Stomach (tissue), 8 donors: ENCODE measurements at regions not wholly inside any gene's neighbourhood (a gene's known extent, or its start where the extent isn't known, plus 50 kb on each side); places are given as distances from the start of the nearest gene placed in this dataset.
A peak's percentile ranks its signal among the peaks of the same experiment; 100 is the strongest.

Experiments used
- DNase-seq, 2 donors: peaks; one replicate each; pipeline versions ENCODE4 v3.0.0 to v3.0.0-alpha.2; 2013 to 2019
- H3K27ac ChIP-seq, 5 donors: fragments of 200-600 bp in 4 of 5; sonication (generic) in 4 of 5; one replicate each; pipeline ENCODE4 v1.5.1; 2013 to 2019; ENCODE audit warnings: mild to moderate bottlenecking in 1 of 5, moderate library complexity in 1 of 5
- H3K27me3 ChIP-seq, 3 donors: fragments of 200-600 bp; sonication (generic); one replicate each; pipeline ENCODE4 v1.5.1; 2017 to 2019; ENCODE audit warnings: mixed run types in 1 of 3
- H3K36me3 ChIP-seq, 4 donors: fragments of 200-600 bp; sonication (generic); 1 replicate in 3 of 4; 2 replicates in 1 of 4; pipeline ENCODE4 v1.5.1; 2016 to 2019
- H3K4me1 ChIP-seq, 4 donors: fragments of 200-600 bp; sonication (generic); one replicate each; pipeline ENCODE4 v1.5.1; 2016 to 2019
- H3K4me3 ChIP-seq, 4 donors: fragments of 200-600 bp; sonication (generic) in 3 of 4; one replicate each; pipeline ENCODE4 v1.5.1; 2016 to 2019; ENCODE audit warnings: mild to moderate bottlenecking in 1 of 4
- H3K9me3 ChIP-seq, 4 donors: fragments of 200-600 bp; sonication (generic); one replicate each; pipeline ENCODE4 v1.5.1; 2016 to 2019
- CTCF ChIP-seq, 7 experiments: fragments of 450-650 bp in 4 of 7; fragments of 200-600 bp in 3 of 7; sonication (generic) in 3 of 7; IDR thresholded peaks; one replicate each; pipeline ENCODE4 v1.5.1; 2016 to 2019; ENCODE audit warnings: antibody characterized with exemption in 7 of 7, control low read depth in 2 of 7, mild to moderate bottlenecking in 1 of 7
- EP300 ChIP-seq: sonication (generic); formaldehyde crosslinking; IDR thresholded peaks from one replicate; pipeline ENCODE4 v1.6.1; 2017; ENCODE audit warnings: antibody characterized with exemption
- POLR2A ChIP-seq, 4 donors: fragments of 450-650 bp; IDR thresholded peaks; one replicate each; pipeline ENCODE4 v1.6.1; 2016; ENCODE audit warnings: antibody characterized with exemption in 4 of 4, control low read depth in 2 of 4, mild to moderate bottlenecking in 1 of 4, moderate library complexity in 1 of 4
- POLR2AphosphoS5 ChIP-seq, 3 donors: sonication (generic); formaldehyde crosslinking; IDR thresholded peaks; one replicate each; pipeline ENCODE4 v1.6.1; 2016; ENCODE audit warnings: antibody characterized with exemption in 3 of 3
- WGBS, 5 donors: extraction: QIAGEN DNeasy Blood & Tissue Kit in 3 of 5; methylation state at CpG; one replicate each; pipeline versions ENCODE4 v1.1.5 to v1.1.7; 2013 to 2018; 5-methylcytosine and 5-hydroxymethylcytosine counted together
- intact Hi-C: fragments of 100-400 bp; cut with DNase I; formaldehyde crosslinking; loops from one replicate; pipeline ENCODE4 v1.15.1; 2023; ENCODE audit warnings: low total_unique reads
- donor health status: healthy with polysubstance abuse.
- donor health status: Bipolar disorder and iron deficiency.
- donor health status: healthy.

- Histone ChIP-seq H3K4me3 (no peak overlapping the region), H3K27me3 (no peaks in the 10 kb centered on the region), H3K4me1 (peaks cover 0 to 16% (median 13%) of the 10 kb centered on the region in 4 donors), H3K36me3 (no peaks in the 10 kb centered on the region), H3K27ac (no peak overlapping the region), H3K9me3 (no peaks in the 10 kb centered on the region)
- WGBS, 5 donors, result 25 to 57% (median 32%) methylated on average over 9 of the region's 9 CpGs
- DNase-seq, result peak in 1 of 2 donors; percentile 32
- TF ChIP-seq EP300 (no peak), POLR2A (IDR thresholded peaks at IDR 0.05) (no peak), POLR2AphosphoS5 (IDR thresholded peaks at IDR 0.05) (no peak), CTCF (IDR thresholded peaks at IDR 0.05) (no peak)
- intact Hi-C loops, result no loop called here
Observed at GRCh38 chr13:34627509-34628208, 314.4 kb upstream of the NBEA start.

GRCh38 chr13:34628209-34628682 lies 313.8 kb upstream of the NBEA start:
- no peak for DNase-seq
- Histone ChIP-seq H3K27ac (no peak overlapping the region), H3K36me3 (no peaks in the 10 kb centered on the region), H3K4me1 (peaks cover 0 to 16% (median 13%) of the 10 kb centered on the region in 4 donors), H3K4me3 (no peak overlapping the region), H3K27me3 (no peaks in the 10 kb centered on the region), H3K9me3 (no peaks in the 10 kb centered on the region)
- TF ChIP-seq EP300 (no peak), POLR2AphosphoS5 (IDR thresholded peaks at IDR 0.05) (no peak), POLR2A (IDR thresholded peaks at IDR 0.05) (no peak), CTCF (IDR thresholded peaks at IDR 0.05) (no peak)
- intact Hi-C loops, result no loop called here
- 13 to 36% (median 23%) methylated on average over 5 of the region's 5 CpGs for WGBS, 5 donors

- Histone ChIP-seq H3K36me3 (no peaks in the 10 kb centered on the region), H3K9me3 (peaks cover 0 to 6% (median 0%) of the 10 kb centered on the region in 4 donors), H3K27me3 (no peaks in the 10 kb centered on the region), H3K4me1 (no peaks in the 10 kb centered on the region), H3K4me3 (no peak overlapping the region), H3K27ac (no peak overlapping the region)
- intact Hi-C loops, result no loop called here
- peak in 1 of 2 donors; percentile 30 for DNase-seq
- 47 to 69% (median 54%) methylated on average over 2 of the region's 2 CpGs for WGBS, 5 donors
- TF ChIP-seq POLR2AphosphoS5 (IDR thresholded peaks at IDR 0.05) (no peak), CTCF (IDR thresholded peaks at IDR 0.05) (no peak), EP300 (no peak), POLR2A (IDR thresholded peaks at IDR 0.05) (no peak)
Observed at GRCh38 chr13:34634448-34634847, 307.6 kb upstream of the NBEA start.

- H3K9me3 ChIP-seq, result peaks cover 0 to 6% (median 0%) of the 10 kb centered on the region in 4 donors
- peak in 1 of 2 donors; percentile 32 for DNase-seq
- no peaks in the 10 kb centered on the region for H3K27me3 ChIP-seq
- WGBS, 5 donors, result 84 to 96% (median 93%) methylated on average over 1 of the region's 1 CpG
- intact Hi-C loops, result no loop called here
- H3K4me1 ChIP-seq, result no peaks in the 10 kb centered on the region
- no peak overlapping the region for H3K27ac ChIP-seq
- TF ChIP-seq POLR2A (IDR thresholded peaks at IDR 0.05) (no peak), POLR2AphosphoS5 (IDR thresholded peaks at IDR 0.05) (no peak), CTCF (IDR thresholded peaks at IDR 0.05) (no peak), EP300 (no peak)
- H3K36me3 ChIP-seq, result no peaks in the 10 kb centered on the region
- no peak overlapping the region for H3K4me3 ChIP-seq
Observed at GRCh38 chr13:34637138-34637537, 304.9 kb upstream of the NBEA start.
